ENCODE measurements at regions not wholly inside any gene's neighbourhood (a gene's known extent, or its start where the extent isn't known, plus 50 kb on each side); places are given as distances from the start of the nearest gene placed in this dataset.

DNA sequence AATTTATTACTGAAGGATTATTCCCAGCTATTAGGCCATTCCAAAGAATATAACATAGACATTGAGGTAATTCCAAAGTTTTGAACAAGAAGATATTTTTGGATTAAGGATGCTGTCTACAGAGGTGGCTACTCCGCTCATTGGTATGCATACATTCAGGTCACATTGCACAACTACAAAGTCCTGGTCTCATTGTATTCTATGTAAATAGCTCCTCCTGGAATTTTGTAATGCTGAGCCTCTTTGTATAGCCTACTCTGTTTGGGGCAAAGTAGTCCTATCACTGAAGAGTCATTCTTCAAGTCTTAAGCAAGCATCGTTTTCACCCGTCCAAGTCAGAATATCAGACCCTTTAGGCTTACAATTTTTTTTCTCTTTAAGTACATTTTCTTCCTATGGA lies 142.4 kb downstream of the KIF18A start:
- TF ChIP-seq EZH2 (IDR thresholded peaks at IDR 0.05; ENCODE audit: low read depth, unreplicated experiment) (no peak), CTCF (conservative IDR thresholded peaks at IDR 0.05; ENCODE audit: low read depth in 2 of 2) (no peak), ETS1 (IDR thresholded peaks at IDR 0.05) (no peak), REST (IDR thresholded peaks at IDR 0.05; ENCODE audit: unreplicated experiment) (no peak), ZNF114 (CRISPR knock-in tag; IDR thresholded peaks at IDR 0.05) (no peak), NANOG (IDR thresholded peaks at IDR 0.05; ENCODE audit: borderline replicate concordance) (no peak), EZH2phosphoT487 (IDR thresholded peaks at IDR 0.05; ENCODE audit: unreplicated experiment) (no peak), ZNF462 (CRISPR knock-in tag; IDR thresholded peaks at IDR 0.05) (peak; percentile 67; the same call in 1 of the 2 replicates), POLR2AphosphoS5 (IDR thresholded peaks at IDR 0.05; ENCODE audit: low read depth) (no peak), CREB1 (CRISPR knock-in tag; IDR thresholded peaks at IDR 0.05; ENCODE audit: low read depth) (no peak), JUNB (IDR thresholded peaks at IDR 0.05; ENCODE audit: unreplicated experiment) (no peak), STAT1 (IDR thresholded peaks at IDR 0.05; ENCODE audit: unreplicated experiment) (no peak), ZNF331 (CRISPR knock-in tag; IDR thresholded peaks at IDR 0.05; ENCODE audit: low read depth) (no peak)
